Suprapubic skin (tissue), 4 donors: ENCODE measurements at regions not wholly inside any gene's neighbourhood (a gene's known extent, or its start where the extent isn't known, plus 50 kb on each side); places are given as distances from the start of the nearest gene placed in this dataset.

Source experiments
- DNase-seq, 2 donors: peaks; one replicate each; pipeline ENCODE4 v3.0.0-alpha.2; 2019; ENCODE audit warnings: low spot score in 2 of 2
- H3K27ac ChIP-seq: fragments of 200-600 bp; sonication (generic); one replicate; pipeline ENCODE4 v1.5.1; 2019
- H3K27me3 ChIP-seq: fragments of 200-600 bp; sonication (generic); one replicate; pipeline ENCODE4 v1.5.1; 2019
- H3K36me3 ChIP-seq: fragments of 200-600 bp; sonication (generic); one replicate; pipeline ENCODE4 v1.5.1; 2019
- H3K4me1 ChIP-seq: fragments of 200-600 bp; sonication (generic); one replicate; pipeline ENCODE4 v1.5.1; 2019
- H3K4me3 ChIP-seq: fragments of 200-600 bp; sonication (generic); one replicate; pipeline ENCODE4 v1.5.1; 2019; ENCODE audit warnings: mild to moderate bottlenecking
- H3K9me3 ChIP-seq: fragments of 200-600 bp; sonication (generic); one replicate; pipeline ENCODE4 v1.5.1; 2019
- CTCF ChIP-seq, 2 donors: fragments of 200-600 bp in 1 of 2; fragments of 450-650 bp in 1 of 2; sonication (generic) in 1 of 2; IDR thresholded peaks; one replicate each; pipeline ENCODE4 v1.5.1; 2016 to 2019; ENCODE audit warnings: antibody characterized with exemption in 2 of 2, mild to moderate bottlenecking in 1 of 2, moderate library complexity in 1 of 2
- EP300 ChIP-seq: sonication (generic); formaldehyde crosslinking; IDR thresholded peaks from one replicate; pipeline ENCODE4 v1.6.1; 2017; ENCODE audit warnings: antibody characterized with exemption
- POLR2A ChIP-seq, 2 donors: fragments of 450-650 bp; IDR thresholded peaks; one replicate each; pipeline ENCODE4 v1.6.1; 2017; ENCODE audit warnings: antibody characterized with exemption in 2 of 2, mild to moderate bottlenecking in 2 of 2, moderate library complexity in 2 of 2
- POLR2AphosphoS5 ChIP-seq, 3 donors: sonication (generic); formaldehyde crosslinking; IDR thresholded peaks; one replicate each; pipeline ENCODE4 v1.6.1; 2017; ENCODE audit warnings: antibody characterized with exemption in 3 of 3
- WGBS: methylation state at CpG from one replicate; pipeline ENCODE4 v1.1.5; 2018; 5-methylcytosine and 5-hydroxymethylcytosine counted together

- no peaks in the 10 kb centered on the region for H3K36me3 ChIP-seq
- TF ChIP-seq EP300, result no peak
- no peak for DNase-seq
- H3K4me3 ChIP-seq, result no peak overlapping the region
- H3K27me3 ChIP-seq, result no peaks in the 10 kb centered on the region
- no peaks in the 10 kb centered on the region for H3K9me3 ChIP-seq
- H3K4me1 ChIP-seq, result no peaks in the 10 kb centered on the region
- 80% methylated on average over 3 of the region's 3 CpGs for WGBS
- H3K27ac ChIP-seq, result no peak overlapping the region
Measured at GRCh38 chr1:219317762-219318353, 144.2 kb downstream of the LYPLAL1 start.

- no peak overlapping the region for H3K27ac ChIP-seq
- H3K27me3 ChIP-seq, result no peaks in the 10 kb centered on the region
- no peak for DNase-seq
- no peaks in the 10 kb centered on the region for H3K9me3 ChIP-seq
- TF ChIP-seq POLR2AphosphoS5 (IDR thresholded peaks at IDR 0.05) (no peak), EP300 (no peak), CTCF (IDR thresholded peaks at IDR 0.05) (no peak), POLR2A (IDR thresholded peaks at IDR 0.05) (no peak)
- no peak overlapping the region for H3K4me3 ChIP-seq
- no peaks in the 10 kb centered on the region for H3K36me3 ChIP-seq
- 96% methylated on average over 1 of the region's 1 CpG for whole genome bisulfite sequencing
- no peaks in the 10 kb centered on the region for H3K4me1 ChIP-seq
Measured at GRCh38 chr1:219316066-219316465, 142.4 kb downstream of the LYPLAL1 start.

GRCh38 chr1:219313961-219314360 is 140.3 kb downstream of the LYPLAL1 start:
- TF ChIP-seq CTCF (IDR thresholded peaks at IDR 0.05), result no peak
- no peak for TF ChIP-seq POLR2AphosphoS5 (IDR thresholded peaks at IDR 0.05)
- TF ChIP-seq POLR2A (IDR thresholded peaks at IDR 0.05), result no peak
- no peak for TF ChIP-seq EP300
- DNase-seq, result no peak
- Histone ChIP-seq H3K36me3 (no peaks in the 10 kb centered on the region), H3K27me3 (no peaks in the 10 kb centered on the region), H3K4me1 (no peaks in the 10 kb centered on the region), H3K9me3 (no peaks in the 10 kb centered on the region), H3K27ac (no peak overlapping the region), H3K4me3 (no peak overlapping the region)
- 96% methylated on average over 2 of the region's 2 CpGs for WGBS

GRCh38 chr1:219312967-219313366 is 139.3 kb downstream of the LYPLAL1 start:
- Histone ChIP-seq H3K27ac (no peak overlapping the region), H3K36me3 (no peaks in the 10 kb centered on the region), H3K9me3 (no peaks in the 10 kb centered on the region), H3K4me1 (no peaks in the 10 kb centered on the region), H3K4me3 (no peak overlapping the region), H3K27me3 (no peaks in the 10 kb centered on the region)
- WGBS, result 73% methylated on average over 3 of the region's 3 CpGs
- TF ChIP-seq POLR2A (IDR thresholded peaks at IDR 0.05), result no peak
- no peak for TF ChIP-seq CTCF (IDR thresholded peaks at IDR 0.05)
- TF ChIP-seq POLR2AphosphoS5 (IDR thresholded peaks at IDR 0.05), result no peak
- TF ChIP-seq EP300, result no peak
- DNase-seq, result no peak

GRCh38 chr1:219310181-219310728 is 136.6 kb downstream of the LYPLAL1 start:
- Histone ChIP-seq H3K27me3 (no peaks in the 10 kb centered on the region), H3K27ac (no peak overlapping the region), H3K4me1 (no peaks in the 10 kb centered on the region), H3K36me3 (no peaks in the 10 kb centered on the region), H3K9me3 (no peaks in the 10 kb centered on the region), H3K4me3 (no peak overlapping the region)
- DNase-seq, result no peak
- 64% methylated on average over 1 of the region's 1 CpG for WGBS
- TF ChIP-seq POLR2AphosphoS5 (IDR thresholded peaks at IDR 0.05) (no peak), CTCF (IDR thresholded peaks at IDR 0.05) (no peak), POLR2A (IDR thresholded peaks at IDR 0.05) (no peak), EP300 (no peak)

GRCh38 chr1:219308367-219308766 is 134.7 kb downstream of the LYPLAL1 start:
- DNase-seq, result no peak
- 92% methylated on average over 4 of the region's 4 CpGs for WGBS

More at GRCh38 chr1:219308367-219308766, 134.7 kb downstream of the LYPLAL1 start:
- no peaks in the 10 kb centered on the region for H3K36me3 ChIP-seq
- H3K4me3 ChIP-seq, result no peak overlapping the region
- H3K4me1 ChIP-seq, result no peaks in the 10 kb centered on the region
- no peak overlapping the region for H3K27ac ChIP-seq
- no peaks in the 10 kb centered on the region for H3K27me3 ChIP-seq
- no peaks in the 10 kb centered on the region for H3K9me3 ChIP-seq
- TF ChIP-seq CTCF (IDR thresholded peaks at IDR 0.05), result no peak
- TF ChIP-seq EP300, result no peak
- no peak for TF ChIP-seq POLR2AphosphoS5 (IDR thresholded peaks at IDR 0.05)
- no peak for TF ChIP-seq POLR2A (IDR thresholded peaks at IDR 0.05)
